ENCODE measurements at regions not wholly inside any gene's neighbourhood (a gene's known extent, or its start where the extent isn't known, plus 50 kb on each side); places are given as distances from the start of the nearest gene placed in this dataset.

GRCh38 chr10:107275806-107276205 is 111.3 kb upstream of the SORCS1 start:
- DNase-seq = no peak

GRCh38 chr10:107269626-107270025 is 105.1 kb upstream of the SORCS1 start:
- DNase-seq = no peak

DNA sequence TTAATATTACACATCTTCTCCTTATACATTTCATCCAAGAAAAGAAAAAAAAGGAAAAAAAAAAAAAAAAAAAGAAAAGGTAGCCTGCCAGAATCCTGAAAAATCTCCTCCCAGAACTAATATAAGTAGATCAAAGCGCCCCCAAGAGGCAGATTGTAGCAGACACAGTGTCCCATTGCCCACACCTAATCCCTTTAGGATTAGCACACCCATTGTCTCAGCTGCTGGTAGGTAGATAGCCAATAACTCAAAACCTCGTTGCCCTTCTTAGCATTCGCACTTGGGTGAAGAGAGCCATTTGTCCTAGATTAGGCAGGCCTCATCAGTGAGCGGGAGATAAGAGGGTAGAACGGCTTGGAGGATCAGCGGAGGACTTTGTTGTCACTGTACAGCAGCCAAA is 100.2 kb upstream of the SORCS1 start:
- DNase-seq = no peak

DNA sequence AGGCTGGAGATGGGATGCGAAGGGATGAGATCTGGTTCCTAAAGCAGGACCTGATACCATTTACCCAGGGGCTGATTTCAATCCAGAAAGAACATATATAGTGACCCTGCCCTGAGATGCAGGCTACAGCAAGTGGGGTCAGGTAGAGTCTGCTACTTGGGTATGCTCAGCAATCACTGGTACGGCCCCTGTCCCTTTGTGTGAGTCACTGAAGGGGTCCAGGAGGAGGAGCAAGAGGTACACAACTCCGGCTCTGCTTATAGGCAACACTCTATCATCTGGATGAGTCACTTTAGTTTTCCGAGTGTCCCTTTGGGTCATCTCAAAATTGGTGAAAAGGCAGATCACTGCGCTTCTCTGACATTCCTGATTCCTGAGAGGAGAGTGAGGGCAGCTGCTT is 79.6 kb upstream of the SORCS1 start:
- no peak for DNase-seq

- no peak for DNase-seq
Observed at GRCh38 chr10:107238275-107238674, 73.8 kb upstream of the SORCS1 start.

DNA sequence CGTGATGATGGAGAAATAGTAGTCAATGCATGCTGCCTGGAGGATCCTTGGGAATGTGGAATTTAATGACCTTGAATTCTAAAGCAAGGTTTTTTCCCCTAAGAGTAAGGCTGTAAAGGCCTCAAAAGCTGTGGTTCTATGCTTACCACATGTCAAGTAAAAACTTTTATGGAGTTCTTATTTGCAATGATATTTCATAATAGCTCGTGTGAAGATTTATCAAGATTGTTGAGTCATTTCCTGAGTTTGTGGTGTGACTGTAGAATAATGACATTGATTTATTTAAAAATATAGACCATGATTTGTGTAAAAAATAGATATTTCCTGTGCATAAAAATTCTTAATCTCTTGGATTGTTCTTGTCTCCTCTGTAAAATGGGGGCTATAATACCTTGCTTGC is 67.5 kb upstream of the SORCS1 start:
- no peak for DNase-seq

DNA sequence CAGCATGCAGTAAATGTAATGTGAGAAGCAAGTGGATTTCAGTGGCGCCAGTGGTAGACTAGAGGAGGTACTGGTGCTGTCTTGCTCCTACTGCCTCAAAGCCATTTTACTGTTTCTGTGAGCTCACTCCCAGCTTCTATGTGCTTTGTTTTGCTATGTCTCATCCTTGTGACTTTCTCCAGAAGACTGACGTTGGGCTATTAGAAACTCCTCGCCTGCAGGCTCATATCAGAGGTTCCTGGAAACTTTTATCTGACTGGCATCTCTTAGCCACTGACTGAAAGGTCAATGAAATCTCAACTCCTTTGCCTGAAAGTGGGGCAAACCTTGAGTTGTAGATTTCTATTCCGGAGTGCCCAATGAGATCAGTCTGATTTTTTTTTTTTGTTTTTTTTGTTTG is 66.4 kb upstream of the SORCS1 start:
- no peak for DNase-seq

GRCh38 chr10:107215681-107216080 is 51.2 kb upstream of the SORCS1 start:
- DNase-seq = no peak
